HepG2 (cell line): ENCODE measurements at regions not wholly inside any gene's neighbourhood (a gene's known extent, or its start where the extent isn't known, plus 50 kb on each side); places are given as distances from the start of the nearest gene placed in this dataset.

Source experiments
- BRD4 ChIP-seq: sonication (generic); formaldehyde crosslinking; IDR thresholded peaks from 2 replicates; pipeline ENCODE4 v1.4.0; 2020; ENCODE audit warnings: missing genetic modification reagents
- CERS6 ChIP-seq: sonication (generic); formaldehyde crosslinking; IDR thresholded peaks from 2 replicates; pipeline ENCODE4 v1.5.0; 2020; ENCODE audit warnings: missing genetic modification reagents
- CTCF ChIP-seq: sonication (generic); formaldehyde crosslinking; IDR thresholded peaks from 2 replicates; pipeline ENCODE4 v1.5.0; 2020; ENCODE audit warnings: mild to moderate bottlenecking, missing genetic modification reagents, moderate library complexity
- EZH2 ChIP-seq: conservative IDR thresholded peaks from 2 replicates; pipeline ENCODE4 v1.6.1; 2012; ENCODE audit warnings: mild to moderate bottlenecking, low read depth, low read length, moderate library complexity
- HNRNPH1 ChIP-seq: fragments of 200-400 bp; formaldehyde crosslinking; optimal IDR thresholded peaks from 2 replicates; pipeline ENCODE3; 2017; ENCODE audit warnings: mild to moderate bottlenecking, low read depth, low read length
- KLF11 ChIP-seq: IDR thresholded peaks from 2 replicates; pipeline ENCODE4 v1.6.1; 2016; ENCODE audit warnings: missing compliant biosample characterization
- NR2F2 ChIP-seq: IDR thresholded peaks from 2 replicates; pipeline ENCODE4 v1.6.1; 2012; ENCODE audit warnings: low read depth, inconsistent platforms, borderline replicate concordance
- POLR2A ChIP-seq, 2 experiments: IDR thresholded peaks; 2 replicates each; pipeline ENCODE4 v1.6.1; 2011; ENCODE audit warnings: low read depth in 2 of 2, low read length in 2 of 2, mild to moderate bottlenecking in 1 of 2, moderate library complexity in 1 of 2; ENCODE audit not compliant: insufficient read depth in 1 of 2
- RAD21 ChIP-seq: fragments of 450-650 bp; formaldehyde crosslinking; IDR thresholded peaks from 2 replicates; pipeline ENCODE4 v1.5.0; 2020; ENCODE audit warnings: mild to moderate bottlenecking
- SRF ChIP-seq: IDR thresholded peaks from 2 replicates; pipeline ENCODE4 v1.6.1; 2011; ENCODE audit warnings: mild to moderate bottlenecking, low read depth, low read length, moderate library complexity
- ZNF12 ChIP-seq: sonication (generic); formaldehyde crosslinking; IDR thresholded peaks from 2 replicates; pipeline ENCODE4 v1.5.0; 2020; ENCODE audit warnings: missing genetic modification reagents
- ZNF317 ChIP-seq: sonication (generic); formaldehyde crosslinking; IDR thresholded peaks from 2 replicates; pipeline ENCODE4 v1.5.0; 2020; ENCODE audit warnings: mild to moderate bottlenecking, missing genetic modification reagents
- ZNF670 ChIP-seq: sonication (generic); formaldehyde crosslinking; IDR thresholded peaks from 2 replicates; pipeline ENCODE4 v1.8.0; 2022; ENCODE audit warnings: mild to moderate bottlenecking, missing genetic modification reagents, borderline replicate concordance

GRCh38 chr4:175910700-175911099 lies 98.6 kb upstream of the GPM6A start:
- TF ChIP-seq BRD4 (CRISPR knock-in tag) (no peak), NR2F2 (no peak), CTCF (CRISPR knock-in tag) (no peak), ZNF317 (CRISPR knock-in tag) (no peak), EZH2 (no peak), ZNF12 (CRISPR knock-in tag) (no peak), RAD21 (no peak), POLR2A (IDR thresholded peaks at IDR 0.05; ENCODE audit: insufficient read depth in 1 of 2, low read depth in 2 of 2, low read length in 2 of 2) (no peak), KLF11 (CRISPR knock-in tag) (no peak), SRF (no peak), HNRNPH1 (no peak), ZNF670 (CRISPR knock-in tag) (no peak), CERS6 (CRISPR knock-in tag) (no peak)
